ENCODE measurements at regions not wholly inside any gene's neighbourhood (a gene's known extent, or its start where the extent isn't known, plus 50 kb on each side); places are given as distances from the start of the nearest gene placed in this dataset.

DNA sequence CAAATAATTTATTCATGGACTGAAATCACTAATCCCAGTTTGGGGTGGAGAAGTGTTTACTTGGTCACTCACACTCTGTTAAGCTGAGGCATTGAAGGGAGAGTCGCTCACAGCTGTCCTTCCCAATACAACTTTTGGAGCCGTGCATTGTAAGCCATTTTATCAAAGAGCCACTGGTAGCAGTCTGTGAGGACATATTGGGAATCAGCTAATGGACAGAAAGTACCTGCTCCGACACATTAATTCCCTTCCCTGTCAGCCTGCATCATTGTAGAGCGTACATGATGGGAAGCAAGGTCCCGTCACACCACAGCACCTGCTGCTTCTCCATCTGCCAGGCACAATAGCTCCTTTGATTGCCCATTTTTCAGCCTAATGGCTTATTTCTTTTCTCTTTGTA lies 643.2 kb downstream of the SQOR start:
- Histone ChIP-seq H3K27ac (no peak overlapping the region), H3K4me1 (no peaks in the 10 kb centered on the region), H3K9me3 (no peaks in the 10 kb centered on the region), H3K27me3 (no peaks in the 10 kb centered on the region), H3K4me3 (no peak overlapping the region), H3K36me3 (no peaks in the 10 kb centered on the region)
- no peak for ATAC-seq
- DNase-seq = no peak
- intact Hi-C loops (cut with DNase I) = loop anchor here in 1 of 10 donors (10.0 kb wide), 1 partner anchor 483 kb away; no protein-coding TSS in a partner anchor
- WGBS, 2 donors = 90 to 91% methylated on average over 5 of the region's 5 CpGs
- TF ChIP-seq, protein P1, sequence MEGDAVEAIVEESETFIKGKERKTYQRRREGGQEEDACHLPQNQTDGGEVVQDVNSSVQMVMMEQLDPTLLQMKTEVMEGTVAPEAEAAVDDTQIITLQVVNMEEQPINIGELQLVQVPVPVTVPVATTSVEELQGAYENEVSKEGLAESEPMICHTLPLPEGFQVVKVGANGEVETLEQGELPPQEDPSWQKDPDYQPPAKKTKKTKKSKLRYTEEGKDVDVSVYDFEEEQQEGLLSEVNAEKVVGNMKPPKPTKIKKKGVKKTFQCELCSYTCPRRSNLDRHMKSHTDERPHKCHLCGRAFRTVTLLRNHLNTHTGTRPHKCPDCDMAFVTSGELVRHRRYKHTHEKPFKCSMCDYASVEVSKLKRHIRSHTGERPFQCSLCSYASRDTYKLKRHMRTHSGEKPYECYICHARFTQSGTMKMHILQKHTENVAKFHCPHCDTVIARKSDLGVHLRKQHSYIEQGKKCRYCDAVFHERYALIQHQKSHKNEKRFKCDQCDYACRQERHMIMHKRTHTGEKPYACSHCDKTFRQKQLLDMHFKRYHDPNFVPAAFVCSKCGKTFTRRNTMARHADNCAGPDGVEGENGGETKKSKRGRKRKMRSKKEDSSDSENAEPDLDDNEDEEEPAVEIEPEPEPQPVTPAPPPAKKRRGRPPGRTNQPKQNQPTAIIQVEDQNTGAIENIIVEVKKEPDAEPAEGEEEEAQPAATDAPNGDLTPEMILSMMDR (IDR thresholded peaks at IDR 0.05) = no peak

DNA sequence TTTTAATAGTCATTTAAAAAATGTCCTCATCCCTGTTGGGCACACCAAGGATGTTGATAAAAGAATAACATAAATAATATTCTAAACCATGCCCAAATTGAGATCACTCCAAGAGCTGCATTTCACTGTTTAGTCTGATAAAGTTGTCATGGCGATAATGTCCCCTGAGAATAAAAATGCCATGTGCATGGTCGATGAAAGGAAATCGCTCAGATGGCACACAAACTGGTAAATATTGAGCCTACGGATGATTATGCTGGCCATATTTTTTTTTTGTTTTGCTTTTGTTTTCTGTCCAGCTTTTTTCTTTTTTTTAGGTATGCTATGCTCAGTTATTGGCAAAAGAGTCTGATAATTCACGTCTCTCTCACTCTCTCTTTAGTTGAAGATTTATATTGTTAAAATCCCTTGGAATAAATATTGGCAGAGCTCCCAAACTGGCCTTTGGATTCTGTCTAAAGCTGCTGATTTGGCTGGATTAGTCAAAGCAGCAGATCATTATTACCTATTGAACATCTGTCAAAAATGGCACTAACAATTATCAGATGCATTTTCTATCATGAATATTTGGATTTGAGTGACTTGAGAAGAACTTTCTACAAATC lies 643.8 kb downstream of the SQOR start:
- intact Hi-C loops (cut with DNase I) = loop anchor here in 1 of 10 donors (10.0 kb wide), 1 partner anchor 484 kb away; no protein-coding TSS in a partner anchor
- ATAC-seq (no peak), DNase-seq (no peak)
- WGBS, 2 donors = 58 to 67% methylated on average over 5 of the region's 5 CpGs
- Histone ChIP-seq H3K9me3 (no peaks in the 10 kb centered on the region), H3K4me3 (no peak overlapping the region), H3K36me3 (no peaks in the 10 kb centered on the region), H3K27ac (no peak overlapping the region), H3K4me1 (no peaks in the 10 kb centered on the region), H3K27me3 (no peaks in the 10 kb centered on the region)
- TF ChIP-seq, protein P1 (IDR thresholded peaks at IDR 0.05) = no peak

DNA sequence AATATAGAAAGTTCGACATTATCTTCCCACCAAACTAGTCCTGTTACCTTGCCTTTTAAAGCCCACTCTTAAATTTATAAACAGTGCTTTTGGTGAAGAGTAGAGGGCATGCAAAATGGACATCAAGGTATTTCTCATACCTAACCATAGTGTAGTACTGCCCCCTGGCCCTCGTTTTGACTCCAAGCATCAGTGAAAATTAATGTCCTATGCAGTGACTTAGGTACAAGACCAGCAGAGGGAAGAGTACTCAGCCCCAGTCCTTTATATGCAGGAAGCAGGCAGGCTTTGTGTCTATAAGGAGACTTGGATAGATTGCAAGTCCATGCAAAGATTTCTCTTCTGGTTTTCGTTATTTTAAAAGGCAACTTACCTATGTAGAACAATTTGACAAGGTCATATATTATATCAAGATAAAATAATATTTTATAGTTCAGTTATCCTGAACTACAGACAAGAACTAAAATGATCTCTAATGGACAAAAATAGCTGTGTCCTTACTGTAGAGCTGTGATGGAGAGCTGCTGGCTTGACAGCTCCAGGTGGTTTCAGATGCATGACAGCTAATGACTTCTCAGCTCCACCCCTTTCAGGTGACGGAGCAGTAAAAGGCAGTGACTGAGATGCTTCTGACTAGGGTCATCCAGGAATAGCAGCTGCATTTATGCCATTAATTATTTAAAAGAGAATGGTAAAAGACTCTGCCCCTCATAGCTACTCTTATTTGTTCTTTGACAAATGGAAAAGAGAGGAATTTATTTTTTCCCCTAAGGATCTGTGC lies 646.1 kb downstream of the SQOR start:
- H3K27ac ChIP-seq = no peak overlapping the region
- no peak for DNase-seq
- peak in 1 of 8 donors; percentile 33 for ATAC-seq
- no peaks in the 10 kb centered on the region for H3K27me3 ChIP-seq
- H3K4me1 ChIP-seq = no peaks in the 10 kb centered on the region
- H3K9me3 ChIP-seq = no peaks in the 10 kb centered on the region
- no peaks in the 10 kb centered on the region for H3K36me3 ChIP-seq
- TF ChIP-seq, protein P1 (IDR thresholded peaks at IDR 0.05) = peak in 6 of 9 donors; percentile 14 to 51 (median 29)
- 53% methylated on average over 4 of the region's 4 CpGs for WGBS, 2 donors
- H3K4me3 ChIP-seq = no peak overlapping the region
- intact Hi-C loops (cut with DNase I) = loop anchor here in 1 of 10 donors (5.0 kb wide), 1 partner anchor 484 kb away; no protein-coding TSS in a partner anchor

DNA sequence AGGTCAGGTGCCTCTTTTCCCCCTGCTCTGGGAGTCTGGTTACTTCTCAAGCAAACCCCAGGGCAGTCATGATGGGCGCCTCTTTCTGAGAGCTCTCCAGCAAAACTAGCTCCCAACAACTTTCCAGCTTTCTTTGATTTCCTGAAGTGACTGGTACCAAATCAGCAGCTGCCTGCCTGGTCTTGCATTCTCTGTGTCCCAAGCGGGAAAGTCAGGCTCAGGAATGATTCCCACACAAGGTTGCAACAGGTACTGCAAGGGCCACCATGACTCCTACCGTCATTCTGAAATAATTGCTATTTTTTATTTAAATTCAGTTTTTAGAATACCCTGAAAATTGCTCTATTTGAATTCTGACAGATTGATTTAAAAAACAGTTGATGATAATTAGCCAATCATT lies 658.7 kb downstream of the SQOR start:
- Histone ChIP-seq H3K27me3 (peaks cover 0 to 4% (median 0%) of the 10 kb centered on the region in 7 donors), H3K4me3 (no peak overlapping the region), H3K36me3 (no peaks in the 10 kb centered on the region), H3K9me3 (no peaks in the 10 kb centered on the region), H3K27ac (no peak overlapping the region), H3K4me1 (peaks cover 0 to 4% (median 0%) of the 10 kb centered on the region in 9 donors)
- TF ChIP-seq, protein P1 (IDR thresholded peaks at IDR 0.05) = no peak
- intact Hi-C loops (cut with DNase I) = no loop called here
- no peak for DNase-seq
- WGBS, 2 donors = 88 to 90% methylated on average over 3 of the region's 3 CpGs
- no peak for ATAC-seq

Measured in heart right ventricle (tissue), 16 donors.